Embryonic facial prominence (tissue), 1 donor: ENCODE measurements at regions not wholly inside any gene's neighbourhood (a gene's known extent, or its start where the extent isn't known, plus 50 kb on each side); places are given as distances from the start of the nearest gene placed in this dataset.

Source experiments
- DNase-seq: peaks from one replicate; pipeline ENCODE4 v3.0.0-alpha.2; 2016; ENCODE audit errors: extremely low spot score

GRCh38 chr1:55512466-55512865 lies 297.3 kb upstream of the USP24 start:
- DNase-seq = no peak

GRCh38 chr1:55507578-55507931 lies 292.4 kb upstream of the USP24 start:
- DNase-seq = no peak

- DNase-seq = no peak
These were observed 291.8 kb upstream of the USP24 start for GRCh38 chr1:55506740-55507577.

GRCh38 chr1:55505326-55505725 lies 290.2 kb upstream of the USP24 start:
- no peak for DNase-seq

- DNase-seq = no peak
These were observed 289.2 kb upstream of the USP24 start for GRCh38 chr1:55504306-55504731.

- no peak for DNase-seq
These were observed 288.6 kb upstream of the USP24 start for GRCh38 chr1:55503663-55504305.

GRCh38 chr1:55500601-55501000 lies 285.4 kb upstream of the USP24 start:
- DNase-seq = no peak

- no peak for DNase-seq
These were observed 275.4 kb upstream of the USP24 start for GRCh38 chr1:55490547-55490946.

GRCh38 chr1:55484173-55484572 lies 269.0 kb upstream of the USP24 start:
- no peak for DNase-seq

- DNase-seq = no peak
These were observed 268.4 kb upstream of the USP24 start for GRCh38 chr1:55483523-55483922.

GRCh38 chr1:55481634-55482033 lies 266.5 kb upstream of the USP24 start:
- DNase-seq = no peak

GRCh38 chr1:55480029-55480795 lies 265.0 kb upstream of the USP24 start:
- DNase-seq = no peak

GRCh38 chr1:55478742-55479141 lies 263.6 kb upstream of the USP24 start:
- DNase-seq = no peak

GRCh38 chr1:55477953-55478352 lies 262.8 kb upstream of the USP24 start:
- DNase-seq = no peak

GRCh38 chr1:55476445-55477015 lies 261.4 kb upstream of the USP24 start:
- DNase-seq = peak; percentile 20

GRCh38 chr1:55474168-55474786 lies 259.1 kb upstream of the USP24 start:
- DNase-seq = no peak

GRCh38 chr1:55473661-55474060 lies 258.5 kb upstream of the USP24 start:
- no peak for DNase-seq

- DNase-seq = no peak
These were observed 257.6 kb upstream of the USP24 start for GRCh38 chr1:55472784-55473183.

- no peak for DNase-seq
These were observed 257.0 kb upstream of the USP24 start for GRCh38 chr1:55472115-55472514.

- peak; percentile 8 for DNase-seq
These were observed 253.1 kb upstream of the USP24 start for GRCh38 chr1:55468142-55468795.

- DNase-seq = peak; percentile 7
These were observed 251.8 kb upstream of the USP24 start for GRCh38 chr1:55466921-55467320.
